ENCODE measurements at regions not wholly inside any gene's neighbourhood (a gene's known extent, or its start where the extent isn't known, plus 50 kb on each side); places are given as distances from the start of the nearest gene placed in this dataset.
"Not testable (repeated sequence)": the region's sequence is repeated elsewhere in the genome, so short reads cannot be mapped to it uniquely, and the experiment has no call there.

DNA sequence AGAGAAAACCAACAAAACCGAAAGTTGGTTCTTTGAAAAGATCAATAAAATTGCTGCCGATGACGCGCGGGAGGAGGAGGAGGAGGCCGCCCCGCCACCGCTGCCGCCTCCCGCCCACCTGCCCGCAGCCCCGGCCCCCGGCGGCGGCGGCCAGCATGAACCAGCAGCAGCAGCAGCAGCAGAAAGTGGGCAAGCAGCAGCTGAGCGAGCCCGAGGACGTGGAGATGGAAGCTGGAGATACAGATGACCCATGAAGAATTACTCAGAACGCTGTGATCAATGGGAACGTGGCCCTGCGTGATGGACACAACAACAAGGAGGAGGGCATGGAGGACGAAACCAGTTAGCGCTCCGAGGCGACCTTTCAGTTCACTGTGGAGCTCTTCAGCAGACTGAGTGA, 53.9 kb upstream of the EFNA5 start:
- Histone ChIP-seq H3K27me3 (ENCODE audit: control insufficient read depth, insufficient read depth, low read length) (no peaks in the 10 kb centered on the region), H3K4me3 (ENCODE audit: low read depth in 2 of 2, low read length in 2 of 2) (no peak overlapping the region), H3K27ac (ENCODE audit: low read length) (no peak overlapping the region), H3K4me1 (ENCODE audit: control insufficient read depth, insufficient read depth, low read length) (no peaks in the 10 kb centered on the region), H3K36me3 (ENCODE audit: control insufficient read depth, insufficient read depth, low read length) (no peaks in the 10 kb centered on the region), H3K9me3 (ENCODE audit: control insufficient read depth, insufficient read depth, low read depth, low read length) (no peaks in the 10 kb centered on the region)
- in situ Hi-C loops (cut with HindIII; ENCODE audit: low pct_unique_long_range_greater_than_20kb, low sequenced_read_pairs) (no loop called here), intact Hi-C loops (cut with micrococcal nuclease; ENCODE audit: unreplicated experiment) (no loop called here)
- ChIA-PET POLR2A (no interaction called here), CTCF (no interaction called here)
- DNase-seq (ENCODE audit: low read depth, low spot score) (no peak), ATAC-seq (no peak)
- no peak for TF ChIP-seq POLR2AphosphoS5 (IDR thresholded peaks at IDR 0.05; ENCODE audit: low read depth, low read length)
- TF ChIP-seq, protein P1, sequence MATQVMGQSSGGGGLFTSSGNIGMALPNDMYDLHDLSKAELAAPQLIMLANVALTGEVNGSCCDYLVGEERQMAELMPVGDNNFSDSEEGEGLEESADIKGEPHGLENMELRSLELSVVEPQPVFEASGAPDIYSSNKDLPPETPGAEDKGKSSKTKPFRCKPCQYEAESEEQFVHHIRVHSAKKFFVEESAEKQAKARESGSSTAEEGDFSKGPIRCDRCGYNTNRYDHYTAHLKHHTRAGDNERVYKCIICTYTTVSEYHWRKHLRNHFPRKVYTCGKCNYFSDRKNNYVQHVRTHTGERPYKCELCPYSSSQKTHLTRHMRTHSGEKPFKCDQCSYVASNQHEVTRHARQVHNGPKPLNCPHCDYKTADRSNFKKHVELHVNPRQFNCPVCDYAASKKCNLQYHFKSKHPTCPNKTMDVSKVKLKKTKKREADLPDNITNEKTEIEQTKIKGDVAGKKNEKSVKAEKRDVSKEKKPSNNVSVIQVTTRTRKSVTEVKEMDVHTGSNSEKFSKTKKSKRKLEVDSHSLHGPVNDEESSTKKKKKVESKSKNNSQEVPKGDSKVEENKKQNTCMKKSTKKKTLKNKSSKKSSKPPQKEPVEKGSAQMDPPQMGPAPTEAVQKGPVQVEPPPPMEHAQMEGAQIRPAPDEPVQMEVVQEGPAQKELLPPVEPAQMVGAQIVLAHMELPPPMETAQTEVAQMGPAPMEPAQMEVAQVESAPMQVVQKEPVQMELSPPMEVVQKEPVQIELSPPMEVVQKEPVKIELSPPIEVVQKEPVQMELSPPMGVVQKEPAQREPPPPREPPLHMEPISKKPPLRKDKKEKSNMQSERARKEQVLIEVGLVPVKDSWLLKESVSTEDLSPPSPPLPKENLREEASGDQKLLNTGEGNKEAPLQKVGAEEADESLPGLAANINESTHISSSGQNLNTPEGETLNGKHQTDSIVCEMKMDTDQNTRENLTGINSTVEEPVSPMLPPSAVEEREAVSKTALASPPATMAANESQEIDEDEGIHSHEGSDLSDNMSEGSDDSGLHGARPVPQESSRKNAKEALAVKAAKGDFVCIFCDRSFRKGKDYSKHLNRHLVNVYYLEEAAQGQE (IDR thresholded peaks at IDR 0.05; ENCODE audit: insufficient read depth in 1 of 2, low read depth in 2 of 2, low read length in 1 of 2), result no peak
- TF ChIP-seq, protein P2, sequence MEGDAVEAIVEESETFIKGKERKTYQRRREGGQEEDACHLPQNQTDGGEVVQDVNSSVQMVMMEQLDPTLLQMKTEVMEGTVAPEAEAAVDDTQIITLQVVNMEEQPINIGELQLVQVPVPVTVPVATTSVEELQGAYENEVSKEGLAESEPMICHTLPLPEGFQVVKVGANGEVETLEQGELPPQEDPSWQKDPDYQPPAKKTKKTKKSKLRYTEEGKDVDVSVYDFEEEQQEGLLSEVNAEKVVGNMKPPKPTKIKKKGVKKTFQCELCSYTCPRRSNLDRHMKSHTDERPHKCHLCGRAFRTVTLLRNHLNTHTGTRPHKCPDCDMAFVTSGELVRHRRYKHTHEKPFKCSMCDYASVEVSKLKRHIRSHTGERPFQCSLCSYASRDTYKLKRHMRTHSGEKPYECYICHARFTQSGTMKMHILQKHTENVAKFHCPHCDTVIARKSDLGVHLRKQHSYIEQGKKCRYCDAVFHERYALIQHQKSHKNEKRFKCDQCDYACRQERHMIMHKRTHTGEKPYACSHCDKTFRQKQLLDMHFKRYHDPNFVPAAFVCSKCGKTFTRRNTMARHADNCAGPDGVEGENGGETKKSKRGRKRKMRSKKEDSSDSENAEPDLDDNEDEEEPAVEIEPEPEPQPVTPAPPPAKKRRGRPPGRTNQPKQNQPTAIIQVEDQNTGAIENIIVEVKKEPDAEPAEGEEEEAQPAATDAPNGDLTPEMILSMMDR (IDR thresholded peaks at IDR 0.05), result no peak
- TF ChIP-seq TCF7L2 (IDR thresholded peaks at IDR 0.05; ENCODE audit: low read depth, low read length), result no peak
- no peak for TF ChIP-seq SIN3A (IDR thresholded peaks at IDR 0.05; ENCODE audit: borderline replicate concordance, insufficient read depth, low read depth, low read length)
- no TSS peak for BruUV-seq (replicated peaks)

DNA sequence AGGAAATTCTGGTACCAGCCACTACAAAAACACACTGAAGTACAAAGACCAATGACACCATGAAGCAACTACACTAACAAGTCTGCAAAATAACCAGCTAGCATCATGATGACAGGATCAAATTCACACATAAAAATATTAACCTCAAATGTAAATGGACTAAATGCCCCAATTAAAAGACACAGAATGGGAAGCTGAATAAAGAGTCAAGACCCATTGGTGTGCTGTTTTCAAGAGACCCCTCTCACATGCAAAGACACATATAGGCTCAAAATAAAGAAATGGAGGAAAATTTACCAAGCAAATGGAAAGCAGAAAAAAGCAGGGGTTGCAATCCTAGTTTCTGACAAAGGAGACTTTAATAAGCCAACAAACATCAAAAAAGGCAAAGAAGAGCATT, 50.5 kb upstream of the EFNA5 start:
- ATAC-seq; intact Hi-C loops (cut with micrococcal nuclease; ENCODE audit: unreplicated experiment); POLR2A ChIA-PET; BruUV-seq (replicated peaks); H3K4me3 ChIP-seq (ENCODE audit: low read depth in 2 of 2, low read length in 2 of 2); H3K4me1 ChIP-seq (ENCODE audit: control insufficient read depth, insufficient read depth, low read length); DNase-seq (ENCODE audit: low read depth, low spot score); in situ Hi-C loops (cut with HindIII; ENCODE audit: low pct_unique_long_range_greater_than_20kb, low sequenced_read_pairs); CTCF ChIA-PET; H3K36me3 ChIP-seq (ENCODE audit: control insufficient read depth, insufficient read depth, low read length); H3K27me3 ChIP-seq (ENCODE audit: control insufficient read depth, insufficient read depth, low read length); H3K27ac ChIP-seq (ENCODE audit: low read length); H3K9me3 ChIP-seq (ENCODE audit: control insufficient read depth, insufficient read depth, low read depth, low read length): not testable (repeated sequence)
